GM23338 (cell line): ENCODE measurements at regions not wholly inside any gene's neighbourhood (a gene's known extent, or its start where the extent isn't known, plus 50 kb on each side); places are given as distances from the start of the nearest gene placed in this dataset.
A peak's percentile ranks its signal among the peaks of the same experiment; 100 is the strongest.

Source experiments
- ATAC-seq: fragments of 200-7000 bp; cut with Tn5 transposase; 3 replicates; pipeline ENCODE4 v1.9.1; 2020
- DNase-seq: peaks from one replicate; pipeline ENCODE4 v3.0.0-alpha.2; 2015; ENCODE audit warnings: low spot score
- H2AFZ ChIP-seq: fragments of 200-600 bp; sonication (generic); 2 replicates; pipeline ENCODE4 v1.8.0; 2016; ENCODE audit warnings: antibody characterized with exemption, mild to moderate bottlenecking, moderate library complexity
- H3F3A ChIP-seq: fragments of 200-600 bp; sonication (generic); replicated peaks from 2 replicates; pipeline ENCODE4 v1.8.0; 2017; ENCODE audit warnings: antibody characterized with exemption, mixed run types, low read depth
- H3K27ac ChIP-seq: fragments of 200-600 bp; sonication (generic); 2 replicates; pipeline ENCODE4 v1.6.1; 2016; ENCODE audit warnings: low read depth
- H3K27me3 ChIP-seq: fragments of 200-600 bp; sonication (generic); 2 replicates; pipeline ENCODE4 v1.8.0; 2016; ENCODE audit warnings: mild to moderate bottlenecking, mixed run types, moderate library complexity; ENCODE audit not compliant: insufficient read depth
- H3K36me3 ChIP-seq: fragments of 200-600 bp; sonication (generic); 2 replicates; pipeline ENCODE4 v1.8.0; 2016; ENCODE audit warnings: mild to moderate bottlenecking; ENCODE audit not compliant: insufficient read depth
- H3K4me1 ChIP-seq: fragments of 200-600 bp; sonication (generic); 2 replicates; pipeline ENCODE4 v1.8.0; 2016; ENCODE audit warnings: mild to moderate bottlenecking, moderate library complexity; ENCODE audit not compliant: insufficient read depth
- H3K4me2 ChIP-seq: fragments of 200-600 bp; sonication (generic); 2 replicates; pipeline ENCODE4 v1.7.1; 2017; ENCODE audit warnings: mixed run types
- H3K4me3 ChIP-seq: fragments of 200-600 bp; sonication (generic); 2 replicates; pipeline ENCODE4 v1.6.1; 2016; ENCODE audit warnings: mixed run types
- H3K79me2 ChIP-seq: fragments of 200-600 bp; sonication (generic); replicated peaks from 2 replicates; pipeline ENCODE4 v1.8.0; 2017; ENCODE audit warnings: mild to moderate bottlenecking; ENCODE audit not compliant: insufficient read depth
- H3K9me2 ChIP-seq: fragments of 200-600 bp; sonication (generic); 2 replicates; pipeline ENCODE4 v1.8.0; 2017; ENCODE audit not compliant: insufficient read depth
- H4K20me1 ChIP-seq: fragments of 200-600 bp; sonication (generic); replicated peaks from 2 replicates; pipeline ENCODE4 v1.8.0; 2017; ENCODE audit warnings: mild to moderate bottlenecking; ENCODE audit not compliant: insufficient read depth
- H3K27ac Mint-ChIP-seq: 2 replicates; pipeline ENCODE4 v1.8.0; 2020; ENCODE audit warnings: inconsistent platforms, mild to moderate bottlenecking, moderate library complexity, mixed read lengths
- H3K27me3 Mint-ChIP-seq: 3 replicates; pipeline ENCODE4 v1.8.0; 2022; ENCODE audit warnings: low read depth, mild to moderate bottlenecking, moderate library complexity, mixed read lengths, inconsistent platforms; ENCODE audit not compliant: insufficient read depth, poor library complexity
- H3K36me3 Mint-ChIP-seq: 3 replicates; pipeline ENCODE4 v1.8.0; 2021; ENCODE audit warnings: low read depth, mild to moderate bottlenecking, inconsistent platforms, moderate library complexity, mixed read lengths
- H3K4me1 Mint-ChIP-seq: 3 replicates; pipeline ENCODE4 v1.8.0; 2020; ENCODE audit warnings: mild to moderate bottlenecking, inconsistent platforms, mixed read lengths
- H3K4me3 Mint-ChIP-seq: 3 replicates; pipeline ENCODE4 v1.8.0; 2021; ENCODE audit warnings: moderate library complexity, mild to moderate bottlenecking, inconsistent platforms, mixed read lengths
- H3K9me3 Mint-ChIP-seq: 3 replicates; pipeline ENCODE4 v1.8.0; 2020; ENCODE audit warnings: moderate library complexity, mild to moderate bottlenecking, inconsistent platforms, mixed read lengths
- CREB1 ChIP-seq: fragments of 250-450 bp; sonication (Bioruptor Pico); IDR thresholded peaks from 2 replicates; pipeline ENCODE4 v1.5.0; 2020; ENCODE audit warnings: low read depth, mild to moderate bottlenecking, moderate library complexity
- EZH2 ChIP-seq: fragments of 200-600 bp; sonication (generic); IDR thresholded peaks from one replicate; pipeline ENCODE4 v1.8.0; 2017; ENCODE audit warnings: antibody characterized with exemption, mild to moderate bottlenecking, low read depth; ENCODE audit not compliant: unreplicated experiment
- EZH2phosphoT487 ChIP-seq: fragments of 200-600 bp; sonication (generic); IDR thresholded peaks from one replicate; pipeline ENCODE4 v1.8.1; 2018; ENCODE audit warnings: antibody characterized with exemption; ENCODE audit not compliant: unreplicated experiment
- JUNB ChIP-seq: IDR thresholded peaks from one replicate; pipeline ENCODE4 v1.6.1; 2016; ENCODE audit warnings: antibody characterized with exemption; ENCODE audit not compliant: unreplicated experiment
- NANOG ChIP-seq: IDR thresholded peaks from 2 replicates; pipeline ENCODE4 v1.6.1; 2016; ENCODE audit warnings: antibody characterized with exemption, borderline replicate concordance
- POLR2AphosphoS5 ChIP-seq: IDR thresholded peaks from 2 replicates; pipeline ENCODE4 v1.6.1; 2016; ENCODE audit warnings: antibody characterized with exemption, low read depth
- STAT1 ChIP-seq: IDR thresholded peaks from one replicate; pipeline ENCODE4 v1.6.1; 2016; ENCODE audit warnings: antibody characterized with exemption; ENCODE audit not compliant: unreplicated experiment
- ZNF114 ChIP-seq: fragments of 250-450 bp; sonication (Bioruptor Pico); IDR thresholded peaks from 2 replicates; pipeline ENCODE4 v1.5.0; 2020; ENCODE audit warnings: mild to moderate bottlenecking, moderate library complexity
- ZNF331 ChIP-seq: fragments of 250-450 bp; sonication (Bioruptor Pico); IDR thresholded peaks from 2 replicates; pipeline ENCODE4 v1.5.0; 2020; ENCODE audit warnings: low read depth, mild to moderate bottlenecking, moderate library complexity
- TF ChIP-seq, protein P1 (sequence below), 2 experiments: fragments of 200-600 bp in 1 of 2; sonication (generic) in 1 of 2; conservative IDR thresholded peaks; 2 replicates each; pipeline versions ENCODE4 v1.5.1 to v1.6.1; 2016 to 2017; ENCODE audit warnings: antibody characterized with exemption in 2 of 2, low read depth in 2 of 2, mild to moderate bottlenecking in 2 of 2, moderate library complexity in 1 of 2
- TF ChIP-seq, protein P2 (sequence below): IDR thresholded peaks from 2 replicates; pipeline ENCODE4 v1.6.1; 2016; ENCODE audit warnings: antibody characterized with exemption
- TF ChIP-seq, protein P3 (sequence below): IDR thresholded peaks from one replicate; pipeline ENCODE4 v1.6.1; 2018; ENCODE audit warnings: antibody characterized with exemption; ENCODE audit not compliant: unreplicated experiment
- TF ChIP-seq, protein P4 (sequence below): fragments of 250-450 bp; sonication (Bioruptor Pico); IDR thresholded peaks from 2 replicates; pipeline ENCODE4 v1.5.0; 2020; ENCODE audit warnings: mild to moderate bottlenecking, moderate library complexity

DNA sequence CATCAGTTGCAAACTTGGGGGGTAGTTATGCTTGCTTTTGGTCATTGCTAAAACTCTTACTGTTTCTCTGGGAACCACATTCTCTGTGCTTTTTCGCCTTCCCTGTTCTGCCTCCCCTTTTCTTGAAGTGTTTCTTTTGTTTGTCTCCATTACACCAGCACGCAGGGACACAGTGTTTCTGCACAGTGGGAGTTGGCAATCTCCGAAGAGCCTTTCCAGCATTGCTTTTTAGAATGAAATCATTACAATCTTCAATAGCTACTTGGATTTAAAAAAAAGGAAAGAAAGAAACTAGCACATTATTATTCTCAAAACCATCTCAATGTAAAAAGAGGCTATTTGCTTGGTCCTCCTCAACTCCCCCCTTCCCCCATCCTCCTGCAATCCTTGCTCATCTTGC is 536.7 kb upstream of the MMS22L start:
- peaks cover 56% of the 10 kb centered on the region for H3K4me1 ChIP-seq
- no peaks in the 10 kb centered on the region for H3K79me2 ChIP-seq
- Mint-ChIP-seq H3K27me3 (no peaks in the 10 kb centered on the region), H3K36me3 (peaks cover 4% of the 10 kb centered on the region; the same call in 1 of the 3 replicates), H3K4me3 (no peak overlapping the region), H3K9me3 (no peaks in the 10 kb centered on the region), H3K27ac (peak overlapping the region; percentile 12), H3K4me1 (peaks cover 53% of the 10 kb centered on the region)
- H3K4me2 ChIP-seq: peak overlapping the region; percentile 39; the same call in 1 of the 2 replicates
- no peaks in the 10 kb centered on the region for H4K20me1 ChIP-seq
- no peaks in the 10 kb centered on the region for H3F3A ChIP-seq
- H3K4me3 ChIP-seq: no peak overlapping the region
- ATAC-seq (peak; percentile 39; the same call in 2 of the 3 replicates), DNase-seq (peak; percentile 32)
- H3K27ac ChIP-seq: peak overlapping the region; percentile 61
- H2AFZ ChIP-seq: no peak overlapping the region
- no peaks in the 10 kb centered on the region; the same call in none of the 2 replicates for H3K9me2 ChIP-seq
- H3K36me3 ChIP-seq: no peaks in the 10 kb centered on the region; the same call in 1 of the 2 replicates
- no peaks in the 10 kb centered on the region for H3K27me3 ChIP-seq
- TF ChIP-seq ZNF114 (no peak), EZH2 (no peak), POLR2AphosphoS5 (no peak), ZNF331 (no peak), EZH2phosphoT487 (no peak), STAT1 (no peak), NANOG (no peak), JUNB (no peak), CREB1 (CRISPR knock-in tag) (no peak)
- TF ChIP-seq, protein P1, sequence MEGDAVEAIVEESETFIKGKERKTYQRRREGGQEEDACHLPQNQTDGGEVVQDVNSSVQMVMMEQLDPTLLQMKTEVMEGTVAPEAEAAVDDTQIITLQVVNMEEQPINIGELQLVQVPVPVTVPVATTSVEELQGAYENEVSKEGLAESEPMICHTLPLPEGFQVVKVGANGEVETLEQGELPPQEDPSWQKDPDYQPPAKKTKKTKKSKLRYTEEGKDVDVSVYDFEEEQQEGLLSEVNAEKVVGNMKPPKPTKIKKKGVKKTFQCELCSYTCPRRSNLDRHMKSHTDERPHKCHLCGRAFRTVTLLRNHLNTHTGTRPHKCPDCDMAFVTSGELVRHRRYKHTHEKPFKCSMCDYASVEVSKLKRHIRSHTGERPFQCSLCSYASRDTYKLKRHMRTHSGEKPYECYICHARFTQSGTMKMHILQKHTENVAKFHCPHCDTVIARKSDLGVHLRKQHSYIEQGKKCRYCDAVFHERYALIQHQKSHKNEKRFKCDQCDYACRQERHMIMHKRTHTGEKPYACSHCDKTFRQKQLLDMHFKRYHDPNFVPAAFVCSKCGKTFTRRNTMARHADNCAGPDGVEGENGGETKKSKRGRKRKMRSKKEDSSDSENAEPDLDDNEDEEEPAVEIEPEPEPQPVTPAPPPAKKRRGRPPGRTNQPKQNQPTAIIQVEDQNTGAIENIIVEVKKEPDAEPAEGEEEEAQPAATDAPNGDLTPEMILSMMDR (conservative IDR thresholded peaks at IDR 0.05; ENCODE audit: low read depth in 2 of 2): no peak
- TF ChIP-seq, protein P2, sequence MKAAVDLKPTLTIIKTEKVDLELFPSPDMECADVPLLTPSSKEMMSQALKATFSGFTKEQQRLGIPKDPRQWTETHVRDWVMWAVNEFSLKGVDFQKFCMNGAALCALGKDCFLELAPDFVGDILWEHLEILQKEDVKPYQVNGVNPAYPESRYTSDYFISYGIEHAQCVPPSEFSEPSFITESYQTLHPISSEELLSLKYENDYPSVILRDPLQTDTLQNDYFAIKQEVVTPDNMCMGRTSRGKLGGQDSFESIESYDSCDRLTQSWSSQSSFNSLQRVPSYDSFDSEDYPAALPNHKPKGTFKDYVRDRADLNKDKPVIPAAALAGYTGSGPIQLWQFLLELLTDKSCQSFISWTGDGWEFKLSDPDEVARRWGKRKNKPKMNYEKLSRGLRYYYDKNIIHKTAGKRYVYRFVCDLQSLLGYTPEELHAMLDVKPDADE: no peak
- TF ChIP-seq, protein P3, sequence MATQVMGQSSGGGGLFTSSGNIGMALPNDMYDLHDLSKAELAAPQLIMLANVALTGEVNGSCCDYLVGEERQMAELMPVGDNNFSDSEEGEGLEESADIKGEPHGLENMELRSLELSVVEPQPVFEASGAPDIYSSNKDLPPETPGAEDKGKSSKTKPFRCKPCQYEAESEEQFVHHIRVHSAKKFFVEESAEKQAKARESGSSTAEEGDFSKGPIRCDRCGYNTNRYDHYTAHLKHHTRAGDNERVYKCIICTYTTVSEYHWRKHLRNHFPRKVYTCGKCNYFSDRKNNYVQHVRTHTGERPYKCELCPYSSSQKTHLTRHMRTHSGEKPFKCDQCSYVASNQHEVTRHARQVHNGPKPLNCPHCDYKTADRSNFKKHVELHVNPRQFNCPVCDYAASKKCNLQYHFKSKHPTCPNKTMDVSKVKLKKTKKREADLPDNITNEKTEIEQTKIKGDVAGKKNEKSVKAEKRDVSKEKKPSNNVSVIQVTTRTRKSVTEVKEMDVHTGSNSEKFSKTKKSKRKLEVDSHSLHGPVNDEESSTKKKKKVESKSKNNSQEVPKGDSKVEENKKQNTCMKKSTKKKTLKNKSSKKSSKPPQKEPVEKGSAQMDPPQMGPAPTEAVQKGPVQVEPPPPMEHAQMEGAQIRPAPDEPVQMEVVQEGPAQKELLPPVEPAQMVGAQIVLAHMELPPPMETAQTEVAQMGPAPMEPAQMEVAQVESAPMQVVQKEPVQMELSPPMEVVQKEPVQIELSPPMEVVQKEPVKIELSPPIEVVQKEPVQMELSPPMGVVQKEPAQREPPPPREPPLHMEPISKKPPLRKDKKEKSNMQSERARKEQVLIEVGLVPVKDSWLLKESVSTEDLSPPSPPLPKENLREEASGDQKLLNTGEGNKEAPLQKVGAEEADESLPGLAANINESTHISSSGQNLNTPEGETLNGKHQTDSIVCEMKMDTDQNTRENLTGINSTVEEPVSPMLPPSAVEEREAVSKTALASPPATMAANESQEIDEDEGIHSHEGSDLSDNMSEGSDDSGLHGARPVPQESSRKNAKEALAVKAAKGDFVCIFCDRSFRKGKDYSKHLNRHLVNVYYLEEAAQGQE: no peak
- TF ChIP-seq, protein P4, sequence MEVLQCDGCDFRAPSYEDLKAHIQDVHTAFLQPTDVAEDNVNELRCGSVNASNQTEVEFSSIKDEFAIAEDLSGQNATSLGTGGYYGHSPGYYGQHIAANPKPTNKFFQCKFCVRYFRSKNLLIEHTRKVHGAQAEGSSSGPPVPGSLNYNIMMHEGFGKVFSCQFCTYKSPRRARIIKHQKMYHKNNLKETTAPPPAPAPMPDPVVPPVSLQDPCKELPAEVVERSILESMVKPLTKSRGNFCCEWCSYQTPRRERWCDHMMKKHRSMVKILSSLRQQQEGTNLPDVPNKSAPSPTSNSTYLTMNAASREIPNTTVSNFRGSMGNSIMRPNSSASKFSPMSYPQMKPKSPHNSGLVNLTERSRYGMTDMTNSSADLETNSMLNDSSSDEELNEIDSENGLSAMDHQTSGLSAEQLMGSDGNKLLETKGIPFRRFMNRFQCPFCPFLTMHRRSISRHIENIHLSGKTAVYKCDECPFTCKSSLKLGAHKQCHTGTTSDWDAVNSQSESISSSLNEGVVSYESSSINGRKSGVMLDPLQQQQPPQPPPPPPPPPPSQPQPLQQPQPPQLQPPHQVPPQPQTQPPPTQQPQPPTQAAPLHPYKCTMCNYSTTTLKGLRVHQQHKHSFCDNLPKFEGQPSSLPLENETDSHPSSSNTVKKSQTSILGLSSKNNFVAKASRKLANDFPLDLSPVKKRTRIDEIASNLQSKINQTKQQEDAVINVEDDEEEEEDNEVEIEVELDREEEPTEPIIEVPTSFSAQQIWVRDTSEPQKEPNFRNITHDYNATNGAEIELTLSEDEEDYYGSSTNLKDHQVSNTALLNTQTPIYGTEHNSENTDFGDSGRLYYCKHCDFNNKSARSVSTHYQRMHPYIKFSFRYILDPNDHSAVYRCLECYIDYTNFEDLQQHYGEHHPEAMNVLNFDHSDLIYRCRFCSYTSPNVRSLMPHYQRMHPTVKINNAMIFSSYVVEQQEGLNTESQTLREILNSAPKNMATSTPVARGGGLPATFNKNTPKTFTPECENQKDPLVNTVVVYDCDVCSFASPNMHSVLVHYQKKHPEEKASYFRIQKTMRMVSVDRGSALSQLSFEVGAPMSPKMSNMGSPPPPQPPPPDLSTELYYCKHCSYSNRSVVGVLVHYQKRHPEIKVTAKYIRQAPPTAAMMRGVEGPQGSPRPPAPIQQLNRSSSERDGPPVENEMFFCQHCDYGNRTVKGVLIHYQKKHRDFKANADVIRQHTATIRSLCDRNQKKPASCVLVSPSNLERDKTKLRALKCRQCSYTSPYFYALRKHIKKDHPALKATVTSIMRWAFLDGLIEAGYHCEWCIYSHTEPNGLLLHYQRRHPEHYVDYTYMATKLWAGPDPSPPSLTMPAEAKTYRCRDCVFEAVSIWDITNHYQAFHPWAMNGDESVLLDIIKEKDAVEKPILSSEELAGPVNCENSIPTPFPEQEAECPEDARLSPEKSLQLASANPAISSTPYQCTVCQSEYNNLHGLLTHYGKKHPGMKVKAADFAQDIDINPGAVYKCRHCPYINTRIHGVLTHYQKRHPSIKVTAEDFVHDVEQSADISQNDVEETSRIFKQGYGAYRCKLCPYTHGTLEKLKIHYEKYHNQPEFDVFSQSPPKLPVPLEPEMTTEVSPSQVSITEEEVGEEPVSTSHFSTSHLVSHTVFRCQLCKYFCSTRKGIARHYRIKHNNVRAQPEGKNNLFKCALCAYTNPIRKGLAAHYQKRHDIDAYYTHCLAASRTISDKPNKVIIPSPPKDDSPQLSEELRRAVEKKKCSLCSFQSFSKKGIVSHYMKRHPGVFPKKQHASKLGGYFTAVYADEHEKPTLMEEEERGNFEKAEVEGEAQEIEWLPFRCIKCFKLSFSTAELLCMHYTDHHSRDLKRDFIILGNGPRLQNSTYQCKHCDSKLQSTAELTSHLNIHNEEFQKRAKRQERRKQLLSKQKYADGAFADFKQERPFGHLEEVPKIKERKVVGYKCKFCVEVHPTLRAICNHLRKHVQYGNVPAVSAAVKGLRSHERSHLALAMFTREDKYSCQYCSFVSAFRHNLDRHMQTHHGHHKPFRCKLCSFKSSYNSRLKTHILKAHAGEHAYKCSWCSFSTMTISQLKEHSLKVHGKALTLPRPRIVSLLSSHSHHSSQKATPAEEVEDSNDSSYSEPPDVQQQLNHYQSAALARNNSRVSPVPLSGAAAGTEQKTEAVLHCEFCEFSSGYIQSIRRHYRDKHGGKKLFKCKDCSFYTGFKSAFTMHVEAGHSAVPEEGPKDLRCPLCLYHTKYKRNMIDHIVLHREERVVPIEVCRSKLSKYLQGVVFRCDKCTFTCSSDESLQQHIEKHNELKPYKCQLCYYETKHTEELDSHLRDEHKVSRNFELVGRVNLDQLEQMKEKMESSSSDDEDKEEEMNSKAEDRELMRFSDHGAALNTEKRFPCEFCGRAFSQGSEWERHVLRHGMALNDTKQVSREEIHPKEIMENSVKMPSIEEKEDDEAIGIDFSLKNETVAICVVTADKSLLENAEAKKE (CRISPR knock-in tag): no peak
